BJ (cell line): ENCODE measurements at regions not wholly inside any gene's neighbourhood (a gene's known extent, or its start where the extent isn't known, plus 50 kb on each side); places are given as distances from the start of the nearest gene placed in this dataset.

Experiments used
- CTCF ChIA-PET: fragments of 350-600 bp; formaldehyde crosslinking; extraction: SDS; loops from one replicate; lab custom pipeline; 2021; ENCODE audit warnings: antibody characterized with exemption, inconsistent platforms; lab: Yijun Ruan, JAX
- POLR2A ChIA-PET: fragments of 300-600 bp; sonication (Branson Sonifier 250); formaldehyde crosslinking; extraction: SDS; loops from one replicate; lab custom pipeline; 2021; ENCODE audit warnings: antibody characterized with exemption; lab: Charles Lee
- DNase-seq: peaks from one replicate; pipeline ENCODE4 v3.0.0-alpha.2; 2011; ENCODE audit warnings: low read depth
- H3K27me3 ChIP-seq: 2 replicates; pipeline ENCODE4 v1.6.0; 2011; ENCODE audit warnings: low read length; ENCODE audit not compliant: control insufficient read depth, insufficient read depth
- H3K36me3 ChIP-seq: 2 replicates; pipeline ENCODE4 v1.5.1; 2011; ENCODE audit warnings: low read length; ENCODE audit not compliant: control insufficient read depth, insufficient read depth
- H3K4me3 ChIP-seq: 2 replicates; pipeline ENCODE4 v1.5.1; 2011; ENCODE audit warnings: low read depth, mild to moderate bottlenecking, control low read depth, low read length
- CTCF ChIP-seq: IDR thresholded peaks from 2 replicates; pipeline ENCODE4 v1.5.1; 2011; ENCODE audit warnings: low read depth, mild to moderate bottlenecking, control low read depth, inconsistent platforms, low read length, moderate library complexity; ENCODE audit not compliant: insufficient read depth

- DNase-seq: no peak
- ChIA-PET CTCF (interaction anchor here (1.3 kb wide), 1 partner anchor 9 kb away, joined by 3 read pairs; no protein-coding TSS in a partner anchor), POLR2A (no interaction called here)
- no peak for TF ChIP-seq CTCF
- no peaks in the 10 kb centered on the region for H3K27me3 ChIP-seq
- H3K4me3 ChIP-seq: no peak overlapping the region
- H3K36me3 ChIP-seq: no peaks in the 10 kb centered on the region
Measured at GRCh38 chr21:24302400-24302799, 1304.9 kb downstream of the MRPL39 start.

- DNase-seq: no peak
- H3K27me3 ChIP-seq: no peaks in the 10 kb centered on the region
- POLR2A ChIA-PET: no interaction called here
- H3K4me3 ChIP-seq: no peak overlapping the region
- TF ChIP-seq CTCF: no peak
- CTCF ChIA-PET: no interaction called here
- no peaks in the 10 kb centered on the region for H3K36me3 ChIP-seq
Measured at GRCh38 chr21:24298040-24298439, 1309.2 kb downstream of the MRPL39 start.

GRCh38 chr21:24294171-24294570 lies 1313.1 kb downstream of the MRPL39 start:
- CTCF ChIA-PET: no interaction called here
- DNase-seq: no peak

GRCh38 chr21:24290151-24290833 lies 1317.0 kb downstream of the MRPL39 start:
- Histone ChIP-seq H3K4me3 (no peak overlapping the region), H3K36me3 (no peaks in the 10 kb centered on the region), H3K27me3 (no peaks in the 10 kb centered on the region)
- TF ChIP-seq CTCF: no peak
- ChIA-PET CTCF (interaction anchor here (0.6 kb wide), 2 partner anchors 13 to 442 kb away, joined by 3 read pairs; no protein-coding TSS in a partner anchor), POLR2A (no interaction called here)
- no peak for DNase-seq

More at GRCh38 chr21:24294171-24294570, 1313.1 kb downstream of the MRPL39 start:
- Histone ChIP-seq H3K4me3 (no peak overlapping the region), H3K36me3 (no peaks in the 10 kb centered on the region), H3K27me3 (no peaks in the 10 kb centered on the region)
- POLR2A ChIA-PET: no interaction called here
- no peak for TF ChIP-seq CTCF

GRCh38 chr21:24289539-24289938 lies 1317.7 kb downstream of the MRPL39 start:
- Histone ChIP-seq H3K36me3 (no peaks in the 10 kb centered on the region), H3K4me3 (no peak overlapping the region), H3K27me3 (no peaks in the 10 kb centered on the region)
- TF ChIP-seq CTCF: no peak
- CTCF ChIA-PET: interaction anchor here (0.6 kb wide), 2 partner anchors 12 to 441 kb away, joined by 3 read pairs; no protein-coding TSS in a partner anchor
- POLR2A ChIA-PET: no interaction called here
- no peak for DNase-seq
